ENCODE measurements at regions not wholly inside any gene's neighbourhood (a gene's known extent, or its start where the extent isn't known, plus 50 kb on each side); places are given as distances from the start of the nearest gene placed in this dataset.

DNA sequence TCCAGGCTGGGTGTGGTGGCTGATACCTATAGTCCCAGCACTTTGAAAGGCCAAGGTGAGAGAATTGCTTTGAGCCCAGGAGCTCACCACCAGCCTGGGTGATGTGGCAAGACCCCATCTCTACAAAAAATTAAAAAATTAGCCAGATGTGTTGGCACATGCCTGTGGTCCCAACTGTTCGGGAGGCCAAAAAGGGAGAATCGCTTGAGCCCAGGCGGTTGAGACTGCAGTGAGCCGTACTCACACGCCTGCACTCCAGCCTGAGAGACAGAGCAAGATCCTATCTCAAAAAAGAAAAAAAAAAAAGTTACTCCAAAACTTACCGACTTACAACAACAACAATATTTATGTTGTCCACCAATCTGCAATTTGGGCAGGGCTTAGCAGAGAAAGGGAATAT is 178.0 kb upstream of the FN1 start:
- TF ChIP-seq, protein P1, sequence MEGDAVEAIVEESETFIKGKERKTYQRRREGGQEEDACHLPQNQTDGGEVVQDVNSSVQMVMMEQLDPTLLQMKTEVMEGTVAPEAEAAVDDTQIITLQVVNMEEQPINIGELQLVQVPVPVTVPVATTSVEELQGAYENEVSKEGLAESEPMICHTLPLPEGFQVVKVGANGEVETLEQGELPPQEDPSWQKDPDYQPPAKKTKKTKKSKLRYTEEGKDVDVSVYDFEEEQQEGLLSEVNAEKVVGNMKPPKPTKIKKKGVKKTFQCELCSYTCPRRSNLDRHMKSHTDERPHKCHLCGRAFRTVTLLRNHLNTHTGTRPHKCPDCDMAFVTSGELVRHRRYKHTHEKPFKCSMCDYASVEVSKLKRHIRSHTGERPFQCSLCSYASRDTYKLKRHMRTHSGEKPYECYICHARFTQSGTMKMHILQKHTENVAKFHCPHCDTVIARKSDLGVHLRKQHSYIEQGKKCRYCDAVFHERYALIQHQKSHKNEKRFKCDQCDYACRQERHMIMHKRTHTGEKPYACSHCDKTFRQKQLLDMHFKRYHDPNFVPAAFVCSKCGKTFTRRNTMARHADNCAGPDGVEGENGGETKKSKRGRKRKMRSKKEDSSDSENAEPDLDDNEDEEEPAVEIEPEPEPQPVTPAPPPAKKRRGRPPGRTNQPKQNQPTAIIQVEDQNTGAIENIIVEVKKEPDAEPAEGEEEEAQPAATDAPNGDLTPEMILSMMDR (IDR thresholded peaks at IDR 0.05), result no peak
- TF ChIP-seq EZH2 (IDR thresholded peaks at IDR 0.05; ENCODE audit: borderline replicate concordance, insufficient read depth, low read depth, low read length, poor library complexity, severe bottlenecking), result no peak
